ENCODE measurements at regions not wholly inside any gene's neighbourhood (a gene's known extent, or its start where the extent isn't known, plus 50 kb on each side); places are given as distances from the start of the nearest gene placed in this dataset.

- DNase-seq (ENCODE audit: low read depth), result no peak
- TF ChIP-seq CTCF (IDR thresholded peaks at IDR 0.05; ENCODE audit: insufficient read depth, low read depth, low read length), result no peak
- H3K4me3 ChIP-seq (ENCODE audit: low read depth, low read length), result no peak overlapping the region
Measured at GRCh38 chr4:27186710-27187109, 326.1 kb downstream of the STIM2 start.

- DNase-seq (ENCODE audit: low read depth), result no peak
- H3K4me3 ChIP-seq (ENCODE audit: low read depth, low read length), result no peak overlapping the region
- no peak for TF ChIP-seq CTCF (IDR thresholded peaks at IDR 0.05; ENCODE audit: insufficient read depth, low read depth, low read length)
Measured at GRCh38 chr4:27187786-27188185, 327.1 kb downstream of the STIM2 start.

- TF ChIP-seq CTCF (IDR thresholded peaks at IDR 0.05; ENCODE audit: insufficient read depth, low read depth, low read length), result no peak
- no peak for DNase-seq (ENCODE audit: low read depth)
- H3K4me3 ChIP-seq (ENCODE audit: low read depth, low read length), result no peak overlapping the region
Measured at GRCh38 chr4:27189683-27190082, 329.0 kb downstream of the STIM2 start.

GRCh38 chr4:27191592-27191991 is 331.0 kb downstream of the STIM2 start:
- no peak for DNase-seq (ENCODE audit: low read depth)
- no peak overlapping the region for H3K4me3 ChIP-seq (ENCODE audit: low read depth, low read length)
- TF ChIP-seq CTCF (IDR thresholded peaks at IDR 0.05; ENCODE audit: insufficient read depth, low read depth, low read length), result no peak

GRCh38 chr4:27194599-27195176 is 334.0 kb downstream of the STIM2 start:
- H3K4me3 ChIP-seq (ENCODE audit: low read depth, low read length), result no peak overlapping the region
- DNase-seq (ENCODE audit: low read depth), result no peak
- no peak for TF ChIP-seq CTCF (IDR thresholded peaks at IDR 0.05; ENCODE audit: insufficient read depth, low read depth, low read length)

- TF ChIP-seq CTCF (IDR thresholded peaks at IDR 0.05; ENCODE audit: insufficient read depth, low read depth, low read length), result no peak
- no peak overlapping the region for H3K4me3 ChIP-seq (ENCODE audit: low read depth, low read length)
- peak; percentile 1 for DNase-seq (ENCODE audit: low read depth)
Measured at GRCh38 chr4:27198246-27198645, 337.6 kb downstream of the STIM2 start.

GRCh38 chr4:27198971-27199370 is 338.3 kb downstream of the STIM2 start:
- no peak for DNase-seq (ENCODE audit: low read depth)
- H3K4me3 ChIP-seq (ENCODE audit: low read depth, low read length), result no peak overlapping the region
- TF ChIP-seq CTCF (IDR thresholded peaks at IDR 0.05; ENCODE audit: insufficient read depth, low read depth, low read length), result no peak
